SU-DHL-6 (cell line): ENCODE measurements at regions not wholly inside any gene's neighbourhood (a gene's known extent, or its start where the extent isn't known, plus 50 kb on each side); places are given as distances from the start of the nearest gene placed in this dataset.

Source experiments
- CTCF ChIP-seq: fragments of 200-600 bp; sonication (generic); IDR thresholded peaks from one replicate; pipeline ENCODE4 v1.5.1; 2017; ENCODE audit warnings: antibody characterized with exemption, mild to moderate bottlenecking, low read length, moderate library complexity; ENCODE audit not compliant: insufficient read depth, poor library complexity, severe bottlenecking
- EZH2phosphoT487 ChIP-seq: fragments of 200-600 bp; sonication (generic), shearing (Covaris generic); conservative IDR thresholded peaks from 2 replicates; pipeline ENCODE4 v1.6.1; 2018; ENCODE audit warnings: mild to moderate bottlenecking, antibody characterized with exemption, low read length, moderate library complexity, mixed read lengths

GRCh38 chr11:123371506-123372297 is 58.4 kb upstream of the GRAMD1B start:
- TF ChIP-seq CTCF (no peak), EZH2phosphoT487 (no peak)
